HT-29 (cell line): ENCODE measurements at regions not wholly inside any gene's neighbourhood (a gene's known extent, or its start where the extent isn't known, plus 50 kb on each side); places are given as distances from the start of the nearest gene placed in this dataset.
"Not testable (repeated sequence)": the region's sequence is repeated elsewhere in the genome, so short reads cannot be mapped to it uniquely, and the experiment has no call there.

Source experiments
- DNase-seq: peaks from one replicate; pipeline ENCODE4 v3.0.0-alpha.2; 2015; ENCODE audit warnings: low spot score

DNA sequence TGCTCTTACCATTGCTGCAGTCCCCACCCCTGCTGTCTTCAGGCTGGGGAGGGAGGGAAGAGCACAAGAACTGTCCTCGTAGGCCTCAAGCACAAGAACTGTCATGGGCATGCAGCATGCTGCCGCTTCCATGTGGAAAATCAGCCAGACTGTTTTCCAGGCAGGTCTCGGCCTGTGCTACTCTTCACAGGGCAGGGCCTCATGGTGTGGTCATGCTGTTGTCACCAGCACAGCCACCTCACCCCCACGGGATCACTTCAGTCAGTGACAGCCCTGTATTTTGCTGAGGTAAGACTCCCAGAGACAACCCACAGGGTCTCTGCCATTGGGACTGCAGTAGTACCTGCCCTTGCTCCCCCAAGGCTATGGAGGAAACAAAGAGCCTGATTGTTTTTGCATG lies 205.3 kb downstream of the NAP1L3 start:
- no peak for DNase-seq

DNA sequence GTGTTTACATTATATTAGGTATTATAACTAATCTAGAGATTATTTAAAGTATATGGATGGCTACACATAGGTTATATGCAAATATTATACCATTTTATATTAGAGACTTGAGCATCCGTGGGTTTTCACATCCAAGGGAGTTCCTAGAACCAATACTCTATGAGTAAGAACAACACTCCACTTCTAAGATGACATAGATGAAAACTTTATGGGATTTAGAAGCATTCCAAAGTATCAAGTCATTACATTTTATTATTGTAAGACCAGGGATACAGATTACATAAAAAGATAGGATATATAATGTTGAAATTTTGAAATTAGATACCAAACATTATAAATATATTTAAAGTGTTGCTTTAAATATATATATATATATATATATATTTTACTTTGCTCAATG lies 207.0 kb downstream of the NAP1L3 start:
- no peak for DNase-seq

- DNase-seq, result no peak
These were observed 212.3 kb downstream of the NAP1L3 start for GRCh38 chrX:93461060-93461459.

DNA sequence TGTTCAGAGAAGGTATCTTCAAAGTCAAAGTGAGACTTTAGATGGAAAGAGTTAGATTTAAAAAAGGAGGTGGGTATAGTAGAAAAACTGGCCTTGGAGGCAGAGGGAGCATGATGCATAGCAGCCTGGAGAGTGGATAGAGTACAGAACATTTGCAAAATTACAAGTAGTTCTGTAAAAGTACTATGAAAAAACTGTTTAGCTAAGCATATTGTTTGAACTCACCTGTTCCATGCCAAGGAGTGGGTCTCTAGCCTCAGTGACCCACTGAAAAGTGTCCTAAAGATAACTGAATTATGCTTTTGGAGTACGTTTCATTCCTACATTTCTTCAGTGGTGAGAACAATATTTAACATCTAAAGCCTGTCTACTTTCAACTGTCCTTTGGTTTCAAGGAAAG lies 218.9 kb downstream of the NAP1L3 start:
- DNase-seq, result no peak

GRCh38 chrX:93434721-93435120 lies 238.7 kb downstream of the NAP1L3 start:
- DNase-seq, result not testable (repeated sequence)

- DNase-seq, result no peak
These were observed 244.9 kb downstream of the NAP1L3 start for GRCh38 chrX:93428497-93428896.

DNA sequence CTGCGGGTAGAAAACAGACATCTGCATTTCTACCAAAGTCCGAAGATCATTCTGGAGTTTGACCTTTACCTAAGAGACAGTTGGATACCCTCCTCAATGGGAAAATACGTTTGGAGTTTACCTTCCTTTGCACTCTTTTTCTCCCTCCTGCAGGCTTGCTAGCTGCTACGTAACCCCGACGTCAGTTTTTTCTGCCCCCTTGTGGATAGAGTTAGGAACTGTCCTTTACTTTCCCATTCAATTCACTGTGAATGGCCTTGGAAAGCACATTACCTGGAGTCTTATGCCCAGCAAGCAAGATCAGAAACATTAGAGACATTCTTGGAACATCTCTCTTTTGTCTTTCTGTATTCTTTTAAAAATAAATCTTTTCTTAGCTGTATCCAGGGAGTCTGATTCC lies 250.7 kb downstream of the NAP1L3 start:
- peak; percentile 61 for DNase-seq

DNA sequence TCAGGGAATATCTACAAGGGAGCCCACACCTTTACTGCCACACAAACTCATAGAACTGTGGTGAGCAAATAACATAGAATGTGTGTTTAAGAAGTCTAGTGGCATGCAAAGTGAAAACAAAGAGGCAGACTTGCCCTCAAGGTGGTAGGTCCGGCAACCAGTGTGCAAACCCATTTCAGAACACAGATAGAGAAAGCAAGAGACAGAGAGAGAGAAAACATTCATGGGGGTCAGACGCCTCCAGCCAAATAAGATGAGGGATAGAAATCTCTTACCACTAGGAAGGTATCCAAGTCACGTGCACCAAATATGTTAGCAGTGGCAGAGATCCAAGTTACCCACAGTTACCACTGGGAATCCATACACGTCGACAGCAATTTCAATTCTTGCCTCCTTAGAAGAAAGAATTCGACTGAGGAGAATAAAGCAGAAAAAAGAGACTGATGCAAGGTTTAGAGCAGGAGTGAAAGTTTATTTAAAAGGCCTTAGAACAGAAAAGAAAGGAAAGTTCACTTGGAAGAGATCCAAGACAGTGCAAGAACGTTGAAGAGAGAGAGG lies 252.8 kb downstream of the NAP1L3 start:
- no peak for DNase-seq

- DNase-seq, result no peak
These were observed 253.3 kb downstream of the NAP1L3 start for GRCh38 chrX:93420090-93420489.

- DNase-seq, result no peak
These were observed 253.7 kb downstream of the NAP1L3 start for GRCh38 chrX:93419642-93420041.

GRCh38 chrX:93404121-93404520 lies 269.3 kb downstream of the NAP1L3 start:
- no peak for DNase-seq

DNA sequence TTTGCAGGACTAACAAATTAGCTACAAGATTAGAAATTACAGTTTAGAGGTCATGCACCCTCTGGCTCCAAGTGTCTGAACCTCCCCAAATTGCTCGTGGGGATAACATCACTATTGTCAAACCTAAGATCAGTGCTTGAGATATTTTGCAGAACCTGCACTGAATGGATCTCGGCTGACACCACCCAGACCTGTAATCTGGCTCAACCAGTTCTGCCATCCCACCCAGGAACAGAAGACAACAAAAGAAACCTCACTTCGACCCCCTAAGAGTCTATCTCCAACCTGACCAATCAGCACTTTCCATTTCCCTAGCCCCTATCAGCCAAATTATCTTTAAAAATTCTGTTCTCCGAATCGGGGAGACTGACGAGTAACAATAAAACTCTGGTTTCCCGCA lies 318.7 kb downstream of the NAP1L3 start:
- no peak for DNase-seq

DNA sequence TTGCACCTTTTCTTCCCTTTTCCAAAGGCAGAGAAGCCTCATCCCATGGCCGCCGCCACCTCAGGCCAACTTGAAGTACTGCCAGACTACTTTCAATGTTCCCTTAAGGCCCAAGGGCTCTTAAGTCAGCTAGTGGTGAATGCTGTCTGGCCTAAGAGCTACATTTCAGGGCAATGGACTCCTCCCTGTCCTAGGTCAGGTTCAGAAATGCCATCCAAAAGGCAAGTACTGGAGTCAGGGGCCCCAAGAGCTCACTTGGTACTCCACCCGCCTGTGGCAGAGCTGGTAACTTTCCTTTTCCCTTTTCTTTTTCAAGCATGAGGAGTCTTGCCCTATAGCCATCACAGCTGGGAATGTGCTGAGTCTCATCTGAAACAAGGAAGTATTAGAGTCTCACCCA lies 327.1 kb downstream of the NAP1L3 start:
- no peak for DNase-seq

DNA sequence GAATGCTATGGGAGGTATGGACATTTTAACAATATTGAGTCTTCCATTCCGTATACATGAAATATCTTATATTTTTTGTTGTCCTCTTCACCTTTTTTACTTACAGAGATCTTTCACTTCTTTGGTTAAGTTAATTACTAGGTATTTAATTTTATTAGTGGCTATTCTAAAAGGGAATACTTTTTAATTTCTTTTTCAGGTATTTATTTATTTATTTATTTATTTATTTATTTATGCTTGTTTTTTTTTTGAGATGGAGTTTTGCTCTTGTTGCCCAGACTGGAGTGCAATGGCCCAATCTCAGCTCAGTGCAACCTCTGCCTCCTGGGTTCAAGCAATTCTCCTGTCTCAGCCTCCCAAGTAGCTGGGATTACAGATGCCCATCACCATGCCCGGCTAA lies 329.1 kb downstream of the NAP1L3 start:
- DNase-seq, result not testable (repeated sequence)

- no peak for DNase-seq
These were observed 341.0 kb downstream of the NAP1L3 start for GRCh38 chrX:93332329-93332728.

- DNase-seq, result no peak
These were observed 351.3 kb downstream of the NAP1L3 start for GRCh38 chrX:93322110-93322509.

DNA sequence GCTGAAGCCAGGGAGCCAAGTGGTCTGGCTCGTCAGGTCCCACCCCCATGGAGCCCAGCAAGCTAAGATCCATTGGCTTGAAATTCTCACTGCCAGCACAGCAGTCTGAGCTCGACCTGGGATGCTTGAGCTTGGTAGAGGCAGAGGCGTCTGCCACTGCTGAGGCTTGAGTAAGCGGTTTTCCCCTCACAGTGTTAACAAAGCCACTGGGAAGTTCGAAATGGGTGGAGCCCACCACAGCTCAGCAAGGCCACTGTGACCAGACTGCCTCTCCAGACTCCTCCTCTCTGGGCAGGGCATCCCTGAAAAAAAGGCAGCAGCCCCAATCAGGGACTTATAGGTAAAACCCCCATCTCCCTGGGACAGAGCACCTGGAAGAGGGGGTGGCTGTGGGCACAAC lies 353.8 kb downstream of the NAP1L3 start:
- no peak for DNase-seq
